ENCODE measurements at regions not wholly inside any gene's neighbourhood (a gene's known extent, or its start where the extent isn't known, plus 50 kb on each side); places are given as distances from the start of the nearest gene placed in this dataset.

- TF ChIP-seq CTCF (conservative IDR thresholded peaks at IDR 0.05; ENCODE audit: low read length) (no peak), EZH2phosphoT487 (IDR thresholded peaks at IDR 0.05; ENCODE audit: borderline replicate concordance, low read depth, low read length) (no peak)
These were observed 70.4 kb upstream of the TANC2 start for GRCh38 chr17:62895320-62896301.
